ENCODE measurements at regions not wholly inside any gene's neighbourhood (a gene's known extent, or its start where the extent isn't known, plus 50 kb on each side); places are given as distances from the start of the nearest gene placed in this dataset.

- TF ChIP-seq, protein P1, sequence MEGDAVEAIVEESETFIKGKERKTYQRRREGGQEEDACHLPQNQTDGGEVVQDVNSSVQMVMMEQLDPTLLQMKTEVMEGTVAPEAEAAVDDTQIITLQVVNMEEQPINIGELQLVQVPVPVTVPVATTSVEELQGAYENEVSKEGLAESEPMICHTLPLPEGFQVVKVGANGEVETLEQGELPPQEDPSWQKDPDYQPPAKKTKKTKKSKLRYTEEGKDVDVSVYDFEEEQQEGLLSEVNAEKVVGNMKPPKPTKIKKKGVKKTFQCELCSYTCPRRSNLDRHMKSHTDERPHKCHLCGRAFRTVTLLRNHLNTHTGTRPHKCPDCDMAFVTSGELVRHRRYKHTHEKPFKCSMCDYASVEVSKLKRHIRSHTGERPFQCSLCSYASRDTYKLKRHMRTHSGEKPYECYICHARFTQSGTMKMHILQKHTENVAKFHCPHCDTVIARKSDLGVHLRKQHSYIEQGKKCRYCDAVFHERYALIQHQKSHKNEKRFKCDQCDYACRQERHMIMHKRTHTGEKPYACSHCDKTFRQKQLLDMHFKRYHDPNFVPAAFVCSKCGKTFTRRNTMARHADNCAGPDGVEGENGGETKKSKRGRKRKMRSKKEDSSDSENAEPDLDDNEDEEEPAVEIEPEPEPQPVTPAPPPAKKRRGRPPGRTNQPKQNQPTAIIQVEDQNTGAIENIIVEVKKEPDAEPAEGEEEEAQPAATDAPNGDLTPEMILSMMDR (IDR thresholded peaks at IDR 0.05), result no peak
- TF ChIP-seq POLR2AphosphoS5 (IDR thresholded peaks at IDR 0.05), result no peak
- TF ChIP-seq POLR2A (IDR thresholded peaks at IDR 0.05), result no peak
Observed at GRCh38 chr2:108101481-108101880, 115.2 kb downstream of the SLC5A7 start.
